Thoracic aorta (tissue), 2 donors: ENCODE measurements at regions not wholly inside any gene's neighbourhood (a gene's known extent, or its start where the extent isn't known, plus 50 kb on each side); places are given as distances from the start of the nearest gene placed in this dataset.

Source experiments
- ATAC-seq: fragments of 150-250 bp; one replicate; pipeline ENCODE4 v1.8.0; 2017; ENCODE audit warnings: low read depth; ENCODE audit not compliant: insufficient number of reproducible peaks, low FRiP score
- DNase-seq: peaks from one replicate; pipeline ENCODE4 v3.0.0-alpha.2; 2020; ENCODE audit warnings: low spot score
- H3K27ac ChIP-seq, 2 donors: fragments of 200-600 bp; sonication (generic); 1 replicate in 1 of 2; 2 replicates in 1 of 2; pipeline ENCODE4 v1.5.1; 2016; ENCODE audit warnings: mild to moderate bottlenecking in 2 of 2, moderate library complexity in 2 of 2
- H3K27me3 ChIP-seq: fragments of 200-600 bp; sonication (generic); replicated peaks from 2 replicates; pipeline ENCODE4 v1.6.0; 2016; ENCODE audit warnings: mild to moderate bottlenecking; ENCODE audit not compliant: insufficient read depth
- H3K36me3 ChIP-seq: fragments of 200-600 bp; sonication (generic); one replicate; pipeline ENCODE4 v1.5.1; 2016
- H3K4me1 ChIP-seq, 2 donors: fragments of 200-600 bp; sonication (generic); 1 replicate in 1 of 2; 2 replicates in 1 of 2; pipeline versions ENCODE4 v1.5.1 to v1.6.0; 2016; ENCODE audit warnings: low read depth in 2 of 2, mild to moderate bottlenecking in 1 of 2; ENCODE audit not compliant: control insufficient read depth in 1 of 2
- H3K4me3 ChIP-seq: fragments of 200-600 bp; sonication (generic); 2 replicates; pipeline ENCODE4 v1.5.1; 2016; ENCODE audit warnings: mild to moderate bottlenecking
- H3K9me3 ChIP-seq: fragments of 200-600 bp; sonication (generic); 2 replicates; pipeline ENCODE4 v1.5.1; 2016
- CTCF ChIP-seq: fragments of 200-600 bp; sonication (generic); IDR thresholded peaks from one replicate; pipeline ENCODE4 v1.5.1; 2019; ENCODE audit warnings: antibody characterized with exemption

- DNase-seq (no peak), ATAC-seq (no peak)
- Histone ChIP-seq H3K27ac (no peak overlapping the region), H3K36me3 (no peaks in the 10 kb centered on the region), H3K4me1 (no peaks in the 10 kb centered on the region), H3K27me3 (no peaks in the 10 kb centered on the region), H3K4me3 (no peak overlapping the region), H3K9me3 (no peaks in the 10 kb centered on the region)
- no peak for TF ChIP-seq CTCF
Observed at GRCh38 chr14:34009956-34010355, 59.1 kb upstream of the EGLN3 start.

- TF ChIP-seq CTCF, result no peak
- Histone ChIP-seq H3K4me1 (no peaks in the 10 kb centered on the region), H3K36me3 (no peaks in the 10 kb centered on the region), H3K27ac (no peak overlapping the region), H3K27me3 (no peaks in the 10 kb centered on the region), H3K9me3 (no peaks in the 10 kb centered on the region), H3K4me3 (no peak overlapping the region)
- no peak for DNase-seq
- ATAC-seq, result no peak
Observed at GRCh38 chr14:34007902-34008301, 57.0 kb upstream of the EGLN3 start.

DNA sequence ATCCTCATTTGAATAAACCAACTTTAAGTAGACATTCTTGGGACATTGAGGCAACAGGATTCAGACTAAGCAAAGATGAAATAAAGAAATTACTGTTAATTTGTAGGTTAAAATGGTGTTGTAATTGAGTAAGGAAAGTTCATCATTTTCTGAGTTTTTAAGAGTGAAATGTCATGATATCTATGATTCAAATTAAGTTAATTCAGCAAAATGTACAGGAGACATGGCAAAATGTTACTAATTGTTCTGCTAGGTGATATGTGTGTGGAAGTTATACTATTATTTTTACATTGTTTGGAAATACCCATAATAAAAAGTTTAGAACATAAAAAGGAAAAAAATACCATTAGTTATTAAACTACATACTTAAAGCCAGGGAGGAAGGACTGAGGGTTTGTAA lies 55.0 kb upstream of the EGLN3 start:
- H3K4me1 ChIP-seq, result no peaks in the 10 kb centered on the region
- no peak overlapping the region for H3K4me3 ChIP-seq
- no peaks in the 10 kb centered on the region for H3K27me3 ChIP-seq
- no peaks in the 10 kb centered on the region for H3K36me3 ChIP-seq
- H3K9me3 ChIP-seq, result no peaks in the 10 kb centered on the region
- TF ChIP-seq CTCF, result no peak
- no peak for DNase-seq
- H3K27ac ChIP-seq, result no peak overlapping the region
- ATAC-seq, result no peak

- ATAC-seq (no peak), DNase-seq (no peak)
- H3K4me1 ChIP-seq, result no peaks in the 10 kb centered on the region
- H3K27ac ChIP-seq, result no peak overlapping the region
- H3K36me3 ChIP-seq, result no peaks in the 10 kb centered on the region
- H3K4me3 ChIP-seq, result no peak overlapping the region
- no peak for TF ChIP-seq CTCF
- H3K27me3 ChIP-seq, result no peaks in the 10 kb centered on the region
- H3K9me3 ChIP-seq, result no peaks in the 10 kb centered on the region
Observed at GRCh38 chr14:34004881-34005280, 54.0 kb upstream of the EGLN3 start.

DNA sequence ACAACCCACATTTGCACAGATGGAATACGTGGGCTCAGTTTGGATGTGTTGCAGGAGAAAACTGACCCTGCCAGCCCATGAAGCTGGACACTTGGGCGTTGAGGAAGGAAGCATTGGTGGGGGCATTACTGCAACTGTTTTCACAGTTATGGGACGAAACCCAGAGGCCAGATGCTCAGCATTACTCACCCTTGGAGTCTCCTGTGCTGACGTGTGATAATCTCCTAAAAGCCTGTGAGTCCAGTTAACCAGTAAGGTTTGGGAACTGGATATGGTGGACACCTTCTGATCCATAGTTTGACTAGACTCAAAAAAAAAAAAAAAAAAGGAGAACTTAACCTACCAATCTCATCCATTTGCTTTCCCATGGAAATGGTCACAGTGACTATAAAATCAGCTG lies 52.8 kb upstream of the EGLN3 start:
- Histone ChIP-seq H3K27ac (no peak overlapping the region), H3K27me3 (no peaks in the 10 kb centered on the region), H3K9me3 (no peaks in the 10 kb centered on the region), H3K36me3 (no peaks in the 10 kb centered on the region), H3K4me1 (no peaks in the 10 kb centered on the region), H3K4me3 (no peak overlapping the region)
- DNase-seq, result no peak
- no peak for ATAC-seq
- no peak for TF ChIP-seq CTCF
